GM21723 (cell line): ENCODE measurements at regions not wholly inside any gene's neighbourhood (a gene's known extent, or its start where the extent isn't known, plus 50 kb on each side); places are given as distances from the start of the nearest gene placed in this dataset.
A peak's percentile ranks its signal among the peaks of the same experiment; 100 is the strongest.
"Not testable (repeated sequence)": the region's sequence is repeated elsewhere in the genome, so short reads cannot be mapped to it uniquely, and the experiment has no call there.

Source experiments
- ATAC-seq: cut with Tn5 transposase; IDR thresholded peaks from one replicate; pipeline ENCODE4 v1.9.1; 2021; ENCODE audit warnings: mild to moderate bottlenecking, moderate library complexity; ENCODE audit not compliant: unreplicated experiment

DNA sequence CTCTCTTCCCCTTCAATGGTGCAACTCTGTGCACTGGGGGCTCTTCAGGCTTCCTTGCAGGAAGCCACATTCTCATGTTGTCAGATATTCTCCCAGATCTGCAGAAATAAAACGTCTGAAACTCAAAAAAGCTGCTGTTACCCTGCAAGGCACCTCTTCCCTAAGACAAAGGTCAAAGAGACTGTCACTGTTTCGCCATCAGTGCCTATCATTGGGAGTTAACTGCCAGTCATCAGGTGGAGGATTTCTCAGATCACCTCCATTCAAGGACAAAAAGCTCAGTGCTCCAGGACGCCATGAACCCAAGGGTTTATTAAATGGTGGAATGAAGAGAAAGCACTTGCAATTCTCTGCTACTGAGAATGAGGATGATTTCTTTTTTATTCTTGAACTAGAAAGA lies 144.6 kb upstream of the PALS2 start:
- no peak for ATAC-seq

DNA sequence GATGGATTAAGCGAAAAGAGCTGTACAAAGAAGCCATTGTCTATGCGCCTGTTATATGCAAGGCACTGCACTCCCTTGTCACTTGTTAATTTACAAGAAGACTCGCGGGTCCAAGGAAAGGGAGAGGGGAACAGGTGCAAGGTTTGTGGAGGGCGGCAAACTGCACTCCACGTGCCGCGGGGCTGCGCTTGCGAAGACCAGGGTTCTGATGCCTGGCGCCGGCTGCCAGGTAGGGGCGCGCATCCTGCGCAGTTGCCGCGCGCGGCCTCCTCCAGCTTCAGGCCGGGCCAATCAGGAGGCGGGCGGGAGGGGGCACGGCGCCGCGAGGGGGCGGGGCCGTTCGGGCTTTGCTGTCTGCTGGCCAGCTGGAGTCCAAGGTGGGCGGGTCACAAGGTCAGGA lies 140.6 kb upstream of the PALS2 start:
- no peak for ATAC-seq

DNA sequence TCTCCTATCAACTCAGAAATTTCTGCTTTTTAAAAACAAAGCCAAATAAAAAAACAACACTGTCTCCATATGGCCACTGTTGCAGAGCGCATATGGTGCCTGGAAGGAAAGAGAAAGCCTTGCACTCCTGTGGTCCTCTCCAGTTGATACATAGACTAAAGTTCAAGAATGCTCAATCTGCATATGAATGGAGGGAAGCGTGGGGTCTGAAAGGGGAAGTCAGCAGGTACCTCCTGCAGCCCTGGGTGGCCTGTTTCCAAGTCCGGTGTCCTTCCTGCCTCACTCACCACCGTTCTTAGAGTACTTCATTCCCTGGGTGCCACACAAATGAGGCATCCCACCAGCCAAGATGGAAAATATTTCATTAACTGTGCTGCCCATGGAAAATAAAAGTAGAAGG lies 138.3 kb upstream of the PALS2 start:
- no peak for ATAC-seq

DNA sequence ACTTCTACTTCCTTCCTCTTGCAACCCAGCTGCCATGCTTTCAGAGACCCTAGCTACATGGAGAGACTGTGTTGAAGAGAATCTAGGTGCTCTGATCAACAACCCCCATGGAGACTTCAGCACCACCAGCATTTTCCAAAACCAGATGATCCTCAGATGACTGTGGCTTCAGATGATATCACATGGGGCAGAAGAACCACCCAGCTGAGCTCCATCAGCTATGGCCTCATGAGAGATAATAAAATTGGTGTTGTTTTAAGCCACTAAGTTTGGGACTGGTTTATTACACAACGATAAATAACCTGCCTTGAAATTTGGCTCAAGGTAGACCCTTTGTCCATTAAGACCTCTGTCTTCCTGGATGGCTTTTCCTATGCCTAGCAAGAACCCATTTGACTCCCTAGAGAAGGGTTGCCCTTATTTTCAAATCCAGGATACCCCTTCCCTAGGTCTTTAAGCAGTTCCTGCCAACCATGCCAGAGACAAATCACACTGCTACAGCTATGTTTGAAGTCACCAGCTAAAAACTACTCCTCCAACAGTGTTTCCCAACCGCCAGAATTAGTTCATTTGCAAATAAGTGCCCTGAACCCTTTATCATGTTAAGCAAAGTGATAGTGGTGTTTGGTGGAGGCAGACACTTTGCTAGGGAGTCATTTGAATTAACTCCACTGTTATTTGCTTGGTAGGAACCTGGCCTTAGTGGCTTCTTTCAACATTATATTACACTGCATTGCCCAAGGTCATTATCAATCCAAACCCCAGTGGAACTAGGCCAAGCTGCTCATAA lies 136.9 kb upstream of the PALS2 start:
- ATAC-seq = no peak

DNA sequence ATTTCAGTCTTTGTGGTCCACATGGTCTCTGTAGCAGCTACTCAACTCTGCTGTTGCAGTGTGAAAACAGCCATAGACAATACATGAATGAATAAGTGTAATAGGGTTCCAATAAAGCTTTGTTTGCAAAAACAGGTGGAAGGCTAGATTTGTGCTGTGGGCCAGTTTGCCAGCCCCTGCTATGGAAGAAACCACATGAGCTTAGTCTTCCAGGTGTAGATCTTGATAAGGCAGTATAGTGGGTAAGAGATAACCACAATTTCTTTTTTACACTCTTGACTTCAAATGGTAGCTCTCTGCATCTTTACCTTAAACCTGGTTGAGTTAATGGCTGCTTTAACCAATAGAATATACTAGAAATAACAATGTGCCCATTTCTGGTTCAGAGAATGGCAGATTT lies 135.0 kb upstream of the PALS2 start:
- ATAC-seq = no peak

DNA sequence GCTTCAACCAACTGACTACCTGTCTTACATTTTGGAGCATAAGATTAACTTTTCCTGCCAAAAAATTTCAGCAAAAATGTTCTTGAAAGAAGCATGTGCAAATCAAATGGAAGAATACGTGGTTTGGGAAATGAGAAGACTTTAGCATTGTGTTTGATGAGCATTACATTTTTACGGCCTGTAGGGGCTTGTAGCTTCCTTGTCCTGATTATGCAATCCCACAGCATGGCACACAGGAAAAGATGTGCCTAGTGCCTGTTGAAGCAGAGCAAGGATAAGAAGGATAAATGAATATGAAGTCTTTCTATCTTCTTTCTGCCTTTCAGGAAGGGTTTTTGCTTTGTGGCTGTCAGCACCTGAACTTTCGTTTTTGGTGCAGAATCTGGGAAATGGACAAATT lies 134.1 kb upstream of the PALS2 start:
- ATAC-seq = not testable (repeated sequence)

DNA sequence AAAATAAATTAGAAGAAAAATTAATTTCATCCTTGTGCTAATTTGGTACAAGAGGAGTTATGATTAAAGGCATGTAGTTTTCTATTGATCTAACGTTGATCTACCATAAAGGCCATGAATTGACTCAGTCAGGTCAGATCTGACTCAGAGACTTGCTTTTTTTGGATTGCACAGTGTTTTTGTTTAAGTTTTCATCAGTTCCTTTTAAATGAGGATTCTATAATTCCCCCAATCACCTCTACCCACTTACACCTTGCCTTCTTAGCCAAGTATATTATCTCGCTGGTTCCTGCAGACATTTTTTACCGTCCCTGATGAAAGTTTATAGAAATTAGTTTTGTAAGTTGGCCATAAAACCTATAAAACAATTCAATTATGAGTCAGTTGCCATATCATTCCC lies 132.4 kb upstream of the PALS2 start:
- no peak for ATAC-seq

DNA sequence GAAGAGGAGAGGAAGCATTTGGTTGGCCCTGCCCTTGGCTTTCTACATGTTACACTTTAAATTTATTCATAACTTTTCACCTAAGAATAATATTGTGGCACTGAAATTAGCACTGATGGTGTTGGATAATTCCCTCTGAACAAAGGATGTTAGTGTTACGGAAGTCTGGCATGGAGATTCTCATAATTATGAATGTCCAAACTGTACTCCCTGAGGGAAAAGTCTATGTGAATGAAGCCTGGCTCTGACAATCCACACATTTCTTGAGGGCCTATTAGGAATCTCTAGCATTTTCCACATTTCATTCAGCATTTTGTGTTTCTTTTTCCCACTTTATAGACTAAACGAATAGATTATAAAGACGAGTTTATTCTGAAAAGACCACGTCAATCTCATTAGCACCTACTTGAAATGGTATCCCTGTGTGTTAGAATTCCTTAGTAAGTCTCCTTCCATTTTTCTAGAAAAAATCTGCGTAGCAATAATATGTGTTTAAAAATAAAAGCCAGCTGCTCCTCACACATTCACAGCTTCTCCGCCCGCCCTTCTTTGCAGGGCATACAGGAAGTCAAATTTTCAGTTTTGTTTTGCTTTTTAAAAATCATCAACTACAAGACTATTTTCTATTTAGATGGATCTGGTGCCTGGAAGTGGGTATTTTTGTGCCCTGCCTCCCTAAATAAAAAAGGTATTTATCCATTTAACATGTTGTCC lies 131.8 kb upstream of the PALS2 start:
- peak; percentile 53 for ATAC-seq

DNA sequence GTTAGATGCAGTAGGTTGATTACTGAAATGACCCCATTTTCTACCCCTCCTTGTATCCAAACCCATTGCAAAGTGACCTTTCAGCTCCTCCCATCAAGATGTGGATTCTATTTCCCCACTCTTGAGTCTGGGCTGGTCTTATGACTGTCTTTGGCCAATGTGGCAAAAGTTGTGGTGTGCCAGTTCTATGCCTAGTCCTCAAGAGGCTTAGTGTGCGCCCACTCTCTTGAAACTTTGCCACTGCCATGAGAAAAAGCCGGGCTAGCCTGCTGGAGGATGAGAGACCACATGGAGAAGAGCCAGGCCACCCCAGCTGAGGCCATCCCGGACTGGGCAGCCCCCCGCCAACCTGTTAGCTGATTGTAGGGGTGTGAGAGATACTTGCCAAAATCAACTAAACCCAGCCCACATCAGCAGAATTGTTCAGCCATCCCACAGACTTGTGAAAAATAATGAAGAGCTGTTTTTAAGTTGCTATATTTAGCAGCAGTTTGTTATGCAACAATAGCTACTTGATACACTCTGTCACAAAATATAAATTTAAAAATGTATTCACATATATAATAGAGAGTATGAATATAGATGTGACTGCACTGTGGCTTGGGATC lies 131.0 kb upstream of the PALS2 start:
- peak; percentile 8 for ATAC-seq

DNA sequence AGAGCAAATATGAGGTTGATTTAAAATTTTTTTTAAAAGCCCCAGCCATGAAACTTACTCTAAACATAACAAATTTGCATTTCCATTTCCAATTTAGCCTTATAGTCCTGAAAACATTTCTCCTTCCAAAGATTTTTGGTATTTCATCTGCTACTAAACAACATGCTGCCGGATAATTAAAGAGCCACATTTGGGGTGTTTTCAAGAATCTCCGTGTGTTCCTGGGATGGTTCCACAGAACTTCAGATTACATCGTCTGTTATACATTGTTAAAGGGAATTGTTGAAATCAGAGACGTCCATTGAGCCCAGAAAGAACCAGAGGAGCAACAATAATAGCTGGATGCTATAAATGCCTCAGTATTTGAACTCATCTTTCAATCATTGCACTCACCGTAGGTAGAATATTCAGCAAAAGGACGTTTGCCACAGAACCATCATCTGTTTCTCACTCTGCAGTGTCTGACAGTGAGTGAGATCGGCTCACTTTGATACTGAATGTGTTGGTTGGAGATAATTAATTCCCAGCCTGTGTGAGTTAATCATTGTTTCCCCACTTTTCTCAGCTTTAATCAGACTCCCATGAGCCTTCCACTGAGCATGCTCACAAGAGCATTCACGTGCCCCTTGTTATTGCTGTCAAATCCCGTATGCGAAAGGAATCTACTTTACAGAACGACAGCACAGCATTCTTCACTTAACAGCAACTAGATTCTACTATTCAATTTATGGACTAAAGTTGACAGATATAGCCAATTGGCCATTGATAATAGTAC lies 128.4 kb upstream of the PALS2 start:
- no peak for ATAC-seq

DNA sequence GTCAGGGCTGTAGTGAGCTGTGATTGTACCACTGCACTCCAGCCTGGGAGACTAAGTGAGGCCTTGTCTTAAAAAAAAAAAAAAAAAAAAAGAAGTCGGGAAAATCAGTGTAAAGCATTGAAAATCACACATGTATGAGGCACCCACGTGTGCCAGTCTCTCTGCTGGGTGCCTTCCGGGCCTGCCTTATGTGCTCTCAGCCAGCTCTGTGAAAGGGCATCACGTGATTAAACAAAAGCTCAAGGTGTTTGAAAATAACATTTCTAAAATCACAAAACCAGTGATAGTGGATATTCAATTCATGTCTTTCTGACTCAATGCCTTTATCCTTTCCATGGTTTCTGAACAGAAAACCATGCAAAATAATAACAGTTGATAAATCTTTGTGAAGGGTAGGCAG lies 125.2 kb upstream of the PALS2 start:
- ATAC-seq = no peak

DNA sequence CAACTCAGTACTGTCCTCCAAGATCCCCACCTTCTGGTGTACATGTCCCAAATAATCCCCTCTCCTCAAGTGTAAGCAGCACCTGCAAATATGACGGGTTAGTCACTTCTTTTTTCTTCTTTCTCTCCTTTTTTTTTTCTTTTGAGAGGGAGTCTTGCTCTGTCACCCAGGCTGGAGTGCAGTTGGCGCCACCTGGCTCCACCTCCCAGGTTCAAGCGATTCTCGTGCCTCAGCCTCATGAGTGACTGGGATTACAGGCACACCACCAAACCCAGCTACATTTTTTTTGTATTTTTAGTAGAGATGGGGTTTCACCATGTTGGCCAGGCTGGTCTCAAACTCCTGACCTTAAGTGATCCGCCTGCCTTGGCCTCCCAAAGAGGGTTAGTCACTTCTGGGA lies 123.8 kb upstream of the PALS2 start:
- ATAC-seq = not testable (repeated sequence)

DNA sequence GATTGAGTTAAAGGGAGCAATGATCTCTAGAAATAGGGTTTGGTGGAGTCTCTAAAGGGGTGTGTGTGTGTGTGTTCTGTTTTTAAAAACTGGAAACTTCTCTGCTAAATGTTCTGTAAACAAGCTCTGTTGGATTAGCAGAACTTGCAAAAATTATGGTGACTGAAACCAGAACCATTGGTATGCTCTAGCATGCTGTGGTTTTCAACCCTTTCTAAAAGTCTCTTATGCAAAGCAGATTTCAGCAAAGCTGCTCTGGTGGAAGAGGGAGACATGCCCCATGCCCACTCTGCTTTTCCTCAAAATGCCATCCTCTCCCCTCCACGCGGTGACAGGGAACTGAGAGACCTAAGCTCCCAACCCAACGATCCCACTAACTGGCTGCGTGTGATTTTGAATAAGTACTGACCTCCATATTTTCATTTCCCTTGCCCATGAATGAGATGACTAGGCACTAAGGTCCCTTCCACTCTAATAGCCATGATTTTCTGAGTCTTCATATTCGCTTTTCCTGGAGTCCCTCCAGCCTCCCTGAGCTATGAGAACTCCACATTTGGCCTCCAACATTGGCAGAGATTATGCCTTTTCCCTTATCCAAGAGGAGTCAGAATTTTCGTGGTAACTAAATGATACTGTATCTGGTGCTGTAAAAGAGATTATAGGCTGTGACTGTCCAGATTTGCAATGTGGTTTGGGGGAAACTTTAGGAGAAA lies 117.3 kb upstream of the PALS2 start:
- peak; percentile 87 for ATAC-seq

DNA sequence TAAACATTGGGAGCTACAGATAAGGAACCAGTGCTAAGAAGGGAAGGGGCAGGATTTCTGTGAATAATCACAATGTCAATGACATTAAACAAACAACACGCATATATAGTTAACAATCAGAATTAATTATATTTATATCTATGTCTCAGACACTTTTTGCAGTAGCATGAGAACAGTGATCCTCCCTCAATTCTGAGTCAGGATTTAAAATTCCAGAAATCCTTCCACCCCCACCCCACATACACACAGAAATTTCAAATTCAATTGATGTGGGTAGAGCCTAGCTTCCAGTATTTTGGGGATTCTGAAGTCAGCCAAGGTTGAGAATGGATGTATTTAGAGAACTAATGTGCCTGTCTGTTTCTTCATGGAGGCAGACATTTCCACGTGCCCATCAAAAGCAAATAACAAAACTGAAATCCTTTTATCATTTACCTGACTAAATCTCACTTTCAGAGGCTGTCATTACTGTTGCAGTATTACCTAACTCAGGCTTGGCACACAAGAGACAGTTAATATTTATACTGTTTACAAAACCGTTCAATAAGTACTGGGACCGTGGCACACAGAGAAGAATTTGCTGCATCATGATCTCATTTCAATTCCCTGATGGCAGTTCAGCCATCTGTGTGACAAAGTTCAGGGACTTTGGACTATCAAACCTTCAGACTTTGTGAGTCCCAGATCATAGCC lies 116.6 kb upstream of the PALS2 start:
- ATAC-seq = no peak

DNA sequence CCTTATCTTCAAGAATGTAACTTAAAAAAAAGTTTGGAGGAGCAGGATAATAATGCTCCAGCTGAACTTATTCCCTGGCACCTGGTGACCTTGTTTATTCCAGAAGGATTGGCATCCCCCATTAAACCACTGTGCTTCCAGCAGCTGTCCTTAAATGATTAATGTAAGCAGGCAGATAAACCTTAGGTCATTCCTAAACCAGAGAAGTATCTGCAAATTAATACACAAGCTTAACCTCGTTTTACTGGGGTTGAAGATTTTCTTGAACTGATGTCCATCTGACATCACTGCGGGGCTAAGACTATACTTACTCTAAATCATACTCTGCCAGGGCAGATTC lies 116.1 kb upstream of the PALS2 start:
- ATAC-seq = no peak

DNA sequence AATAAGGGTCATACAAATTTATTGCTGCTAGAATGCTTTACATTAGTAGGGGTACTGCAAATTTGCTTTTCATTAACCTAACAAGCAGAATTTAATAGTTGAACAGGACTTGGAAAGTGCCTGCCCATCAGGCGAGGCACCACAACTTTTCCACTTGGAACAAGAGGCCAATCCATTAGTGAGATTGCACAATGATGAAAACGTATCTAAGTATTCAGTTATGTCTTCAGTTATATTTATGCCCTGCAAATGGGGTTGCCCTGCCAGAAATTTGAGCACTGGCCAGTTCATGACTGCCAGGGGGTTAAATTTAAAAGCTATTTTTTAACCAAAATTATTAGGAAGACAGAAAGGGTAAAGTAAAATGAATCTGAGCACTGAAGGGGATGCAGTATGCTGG lies 111.1 kb upstream of the PALS2 start:
- ATAC-seq = no peak

DNA sequence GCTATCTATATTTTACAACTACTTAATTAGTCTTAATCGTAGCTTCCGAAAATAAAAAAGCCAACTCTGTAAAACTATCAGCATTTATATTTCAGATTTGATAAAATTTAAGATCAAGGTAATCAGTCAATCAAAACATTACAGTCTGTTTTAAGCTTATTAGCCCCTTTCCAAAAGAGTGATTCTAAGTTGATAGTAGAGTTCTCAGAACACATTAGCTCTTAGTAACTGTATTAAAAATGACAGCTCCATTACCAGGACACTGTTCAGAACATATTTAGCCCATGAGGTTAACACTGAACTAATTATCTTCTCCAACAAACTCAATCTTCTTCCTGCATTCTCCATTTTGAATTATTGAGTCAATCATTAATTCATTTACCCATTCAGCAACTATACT lies 110.3 kb upstream of the PALS2 start:
- ATAC-seq = no peak

DNA sequence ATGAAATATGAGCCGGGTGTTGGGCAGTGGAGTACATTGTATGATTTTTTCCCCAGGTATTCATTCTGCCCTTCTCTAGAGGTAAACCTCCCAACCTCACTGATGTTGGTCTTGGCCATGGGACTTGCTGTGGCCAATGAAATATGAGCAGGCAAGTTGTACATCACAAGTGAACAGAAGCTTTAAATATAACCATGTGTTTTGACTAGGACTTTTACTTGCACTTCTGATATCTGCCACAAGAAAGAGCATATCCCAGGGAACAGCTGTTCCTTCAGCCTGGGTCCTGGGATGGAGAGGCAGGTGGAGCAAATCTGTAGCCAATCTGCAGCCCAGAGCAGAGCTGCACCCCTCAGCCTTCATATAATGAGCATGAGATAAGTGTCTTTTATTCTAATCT lies 109.8 kb upstream of the PALS2 start:
- no peak for ATAC-seq

DNA sequence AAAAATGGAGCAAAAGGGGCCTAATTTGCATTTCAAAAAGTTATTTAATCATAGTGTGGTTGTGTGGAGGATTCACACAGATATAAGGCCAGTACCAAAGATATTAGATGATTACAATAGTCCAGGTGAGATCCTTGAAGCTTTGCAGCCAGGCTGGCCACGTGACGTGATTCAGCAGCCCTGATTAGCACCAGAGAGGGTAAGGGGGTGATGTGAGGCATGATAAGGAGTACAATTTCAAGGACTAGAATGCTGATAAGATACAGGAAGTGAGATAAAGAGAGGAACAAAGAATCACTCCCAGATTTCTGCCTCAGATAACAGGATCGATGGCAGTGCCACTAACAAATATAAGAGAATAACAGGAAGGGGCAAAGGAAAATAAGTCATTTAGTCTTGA lies 108.4 kb upstream of the PALS2 start:
- ATAC-seq = no peak

DNA sequence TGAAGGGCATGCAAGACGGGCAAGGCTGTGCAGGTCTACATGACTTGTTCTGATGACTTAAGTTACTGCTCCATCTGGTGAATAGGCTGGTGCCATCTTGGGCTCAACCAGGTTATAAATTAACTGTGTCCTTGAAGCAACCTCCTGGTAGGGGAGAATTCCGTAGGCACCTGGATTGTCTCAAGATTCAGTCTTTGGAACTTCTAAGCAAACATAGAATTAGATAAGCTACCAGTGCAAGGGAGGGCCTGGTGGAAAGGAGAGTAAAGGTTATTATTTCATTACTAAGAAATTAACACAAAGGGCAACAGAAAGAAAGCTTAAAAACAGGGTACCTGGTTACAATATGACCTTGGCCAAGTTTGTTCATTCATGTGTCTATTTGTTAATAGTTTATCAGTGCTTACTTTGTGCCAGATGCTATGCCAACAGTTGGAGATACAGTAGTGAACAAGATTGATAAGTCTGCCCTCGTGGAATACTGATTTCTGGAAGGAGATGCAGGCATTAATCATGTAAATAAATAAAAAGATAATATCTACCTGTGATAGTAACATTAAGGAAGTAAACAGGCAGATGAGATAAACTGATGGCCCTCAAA lies 107.0 kb upstream of the PALS2 start:
- no peak for ATAC-seq
